HepG2 (cell line): ENCODE measurements at regions not wholly inside any gene's neighbourhood (a gene's known extent, or its start where the extent isn't known, plus 50 kb on each side); places are given as distances from the start of the nearest gene placed in this dataset.

ENCODE experiments used
- ATAC-seq: fragments of 200-7000 bp; cut with Tn5 transposase; 3 replicates; pipeline ENCODE4 v1.9.1; 2020; ENCODE audit warnings: mild to moderate bottlenecking, moderate library complexity
- BruUV-seq: library from RNA; stranded (reverse); fragments of 400-500 nt; replicated peaks from 2 replicates; lab custom pipeline; 2021; lab: Mats Ljungman, UMichigan
- CTCF ChIA-PET: fragments of 300-600 bp; formaldehyde crosslinking; extraction: SDS; loops from one replicate; lab custom pipeline; 2021; ENCODE audit warnings: low total read pairs, inconsistent platforms, low intra/inter-chr PET ratio; lab: Yijun Ruan, JAX
- POLR2A ChIA-PET: fragments of 350-600 bp; sonication (Branson Sonifier 250); formaldehyde crosslinking; loops from one replicate; lab custom pipeline; 2020; ENCODE audit warnings: antibody characterized with exemption, inconsistent platforms; lab: Yijun Ruan, JAX
- DNase-seq: peaks from one replicate; pipeline ENCODE4 v3.0.0-alpha.2; 2015; ENCODE audit warnings: low spot score
- FAIRE-seq: peaks from 3 replicates; lab custom pipeline; 2011; peaks lifted over from hg19 to GRCh38; lab: Jason Lieb, UNC
- H2AFZ ChIP-seq: one replicate; pipeline ENCODE4 v1.6.1; 2011; ENCODE audit warnings: low read length, inconsistent platforms
- H3K27ac ChIP-seq: fragments of 300-600 bp; 3 replicates; pipeline ENCODE4 v1.8.0; 2011; ENCODE audit warnings: mixed run types, mild to moderate bottlenecking, mixed read lengths, low read length, inconsistent platforms; ENCODE audit not compliant: insufficient read depth; ENCODE audit errors: extremely low read length
- H3K27me3 ChIP-seq, 2 experiments: fragments of 200-600 bp in 1 of 2; 2 replicates in 1 of 2; 3 replicates in 1 of 2; pipeline versions ENCODE4 v1.6.0 to v1.8.0; 2011; ENCODE audit warnings: low read length in 2 of 2, mild to moderate bottlenecking in 2 of 2, moderate library complexity in 2 of 2, inconsistent platforms in 1 of 2; ENCODE audit not compliant: insufficient read depth in 2 of 2, control insufficient read depth in 1 of 2
- H3K36me3 ChIP-seq, 2 experiments: fragments of 200-600 bp in 1 of 2; replicated peaks in 1 of 2; 2 replicates in 1 of 2; 3 replicates in 1 of 2; pipeline versions ENCODE4 v1.5.1 to v1.8.0; 2011; ENCODE audit warnings: low read length in 2 of 2, inconsistent platforms in 1 of 2; ENCODE audit not compliant: insufficient read depth in 2 of 2, control insufficient read depth in 1 of 2
- H3K4me1 ChIP-seq: 2 replicates; pipeline ENCODE4 v1.5.1; 2012; ENCODE audit warnings: low read length, inconsistent platforms; ENCODE audit not compliant: insufficient read depth
- H3K4me2 ChIP-seq: 2 replicates; pipeline ENCODE4 v1.6.0; 2011; ENCODE audit warnings: low read depth, low read length, inconsistent platforms
- H3K4me3 ChIP-seq, 3 experiments: fragments of 200-600 bp in 1 of 3; sonication (generic), shearing (Covaris generic) in 1 of 3; replicated peaks in 1 of 3; 2 replicates each; pipeline ENCODE4 v1.5.1; 2011 to 2016; ENCODE audit warnings: low read length in 3 of 3, inconsistent platforms in 2 of 3, low read depth in 2 of 3, mild to moderate bottlenecking in 2 of 3, control low read depth in 1 of 3, mixed read lengths in 1 of 3; ENCODE audit not compliant: insufficient read depth in 1 of 3
- H3K79me2 ChIP-seq: one replicate; pipeline ENCODE4 v1.6.1; 2011; ENCODE audit warnings: low read length, inconsistent platforms; ENCODE audit not compliant: insufficient read depth
- H3K9ac ChIP-seq: 2 replicates; pipeline ENCODE4 v1.6.0; 2011; ENCODE audit warnings: mild to moderate bottlenecking, low read depth, low read length, inconsistent platforms; ENCODE audit not compliant: insufficient read depth
- H3K9me3 ChIP-seq: 2 replicates; pipeline ENCODE4 v1.5.1; 2012; ENCODE audit warnings: mild to moderate bottlenecking, low read length
- H4K20me1 ChIP-seq: 2 replicates; pipeline ENCODE4 v1.6.0; 2011; ENCODE audit warnings: inconsistent platforms, mild to moderate bottlenecking, low read length, moderate library complexity; ENCODE audit not compliant: insufficient read depth
- AGO1 ChIP-seq: fragments of 200-400 bp; formaldehyde crosslinking; IDR thresholded peaks from 2 replicates; pipeline ENCODE4 v1.6.1; 2017; ENCODE audit warnings: mild to moderate bottlenecking, low read depth, low read length, moderate library complexity; ENCODE audit not compliant: poor library complexity, severe bottlenecking
- ARID2 ChIP-seq: sonication (generic); formaldehyde crosslinking; IDR thresholded peaks from 2 replicates; pipeline ENCODE4 v1.8.1; 2022; ENCODE audit warnings: mild to moderate bottlenecking, missing genetic modification reagents, borderline replicate concordance
- GATAD2A ChIP-seq: IDR thresholded peaks from 2 replicates; pipeline ENCODE4 v1.6.1; 2016
- KLF12 ChIP-seq: sonication (generic); formaldehyde crosslinking; IDR thresholded peaks from 2 replicates; pipeline ENCODE4 v1.4.0; 2020; ENCODE audit warnings: missing genetic modification reagents, borderline replicate concordance
- MTERF4 ChIP-seq: sonication (generic); formaldehyde crosslinking; IDR thresholded peaks from 2 replicates; pipeline ENCODE4 v1.8.0; 2023; ENCODE audit warnings: mild to moderate bottlenecking, missing genetic modification reagents
- PITX1 ChIP-seq: sonication (generic); formaldehyde crosslinking; IDR thresholded peaks from 2 replicates; pipeline ENCODE4 v1.5.1; 2020; ENCODE audit warnings: mild to moderate bottlenecking, missing genetic modification reagents
- RXRB ChIP-seq: IDR thresholded peaks from 2 replicates; pipeline ENCODE4 v1.6.1; 2016; ENCODE audit warnings: borderline replicate concordance, missing genetic modification reagents, missing compliant biosample characterization
- THAP8 ChIP-seq: sonication (generic); formaldehyde crosslinking; IDR thresholded peaks from 2 replicates; pipeline ENCODE4 v1.5.1; 2020; ENCODE audit warnings: missing genetic modification reagents, mild to moderate bottlenecking, borderline replicate concordance
- TRIM24 ChIP-seq: sonication (generic); formaldehyde crosslinking; IDR thresholded peaks from 2 replicates; pipeline ENCODE4 v1.8.0; 2022; ENCODE audit warnings: mild to moderate bottlenecking, missing genetic modification reagents
- ZEB1 ChIP-seq: IDR thresholded peaks from 2 replicates; pipeline ENCODE4 v1.6.1; 2012; ENCODE audit warnings: mild to moderate bottlenecking, low read depth, inconsistent platforms; ENCODE audit not compliant: insufficient replicate concordance
- ZNF468 ChIP-seq: sonication (generic); formaldehyde crosslinking; IDR thresholded peaks from 2 replicates; pipeline ENCODE4 v1.8.0; 2022; ENCODE audit warnings: mild to moderate bottlenecking, moderate library complexity, missing genetic modification reagents
- ZNF616 ChIP-seq: sonication (generic); formaldehyde crosslinking; IDR thresholded peaks from 2 replicates; pipeline ENCODE4 v1.5.0; 2020; ENCODE audit warnings: low read depth, mild to moderate bottlenecking, missing genetic modification reagents
- ZNF747 ChIP-seq: sonication (generic); formaldehyde crosslinking; IDR thresholded peaks from 2 replicates; pipeline ENCODE4 v1.8.1; 2023; ENCODE audit warnings: missing genetic modification reagents, mild to moderate bottlenecking, borderline replicate concordance
- WGBS: methylation state at CpG from one replicate; pipeline ENCODE4 v1.1.6; 2017; ENCODE audit warnings: low lambda C conversion rate; 5-methylcytosine and 5-hydroxymethylcytosine counted together
- in situ Hi-C: cut with HindIII; loops from 2 replicates; pipeline ENCODE4 v1.10.0; 2017; ENCODE audit warnings: low pct_unique_long_range_greater_than_20kb; ENCODE audit not compliant: extremely low pct_ligation_motif_present
- intact Hi-C: fragments of 100-400 bp; cut with micrococcal nuclease; formaldehyde crosslinking; loops from one replicate; pipeline ENCODE4 v1.10.0; 2022; ENCODE audit not compliant: unreplicated experiment

GRCh38 chr13:80012251-80012650 lies 328.7 kb downstream of the SPRY2 start:
- no peak for FAIRE-seq
- Histone ChIP-seq H4K20me1 (no peaks in the 10 kb centered on the region), H3K79me2 (no peaks in the 10 kb centered on the region), H3K36me3 (no peaks in the 10 kb centered on the region), H3K9ac (no peak overlapping the region), H3K4me2 (no peak overlapping the region), H2AFZ (no peak overlapping the region), H3K9me3 (no peaks in the 10 kb centered on the region), H3K4me1 (no peaks in the 10 kb centered on the region), H3K27me3 (no peaks in the 10 kb centered on the region), H3K27ac (no peak overlapping the region), H3K4me3 (no peak overlapping the region)
- intact Hi-C loops, result no loop called here
- TF ChIP-seq GATAD2A (CRISPR knock-in tag), result no peak
- ATAC-seq, result no peak
- in situ Hi-C loops, result no loop called here
- POLR2A ChIA-PET, result no interaction called here
- CTCF ChIA-PET, result no interaction called here
- no peak for DNase-seq
- WGBS, result 9% methylated on average over 1 of the region's 1 CpG
- no TSS peak for BruUV-seq

GRCh38 chr13:80011448-80012212 lies 329.3 kb downstream of the SPRY2 start:
- Histone ChIP-seq H3K9me3 (no peaks in the 10 kb centered on the region; the same call in 1 of the 2 replicates), H4K20me1 (no peaks in the 10 kb centered on the region), H3K9ac (no peak overlapping the region), H3K4me3 (no peak overlapping the region), H3K4me1 (no peaks in the 10 kb centered on the region), H3K36me3 (no peaks in the 10 kb centered on the region), H3K27ac (no peak overlapping the region), H2AFZ (no peak overlapping the region), H3K4me2 (no peak overlapping the region), H3K79me2 (no peaks in the 10 kb centered on the region), H3K27me3 (no peaks in the 10 kb centered on the region)
- in situ Hi-C loops, result no loop called here
- DNase-seq (no peak), ATAC-seq (no peak), FAIRE-seq (no peak)
- POLR2A ChIA-PET, result no interaction called here
- intact Hi-C loops, result no loop called here
- 24% methylated on average over 5 of the region's 5 CpGs for WGBS
- BruUV-seq, result no TSS peak
- CTCF ChIA-PET, result no interaction called here
- TF ChIP-seq MTERF4 (CRISPR knock-in tag), result no peak
- no peak for TF ChIP-seq THAP8 (CRISPR knock-in tag)
- TF ChIP-seq KLF12, result no peak
- no peak for TF ChIP-seq ZNF616 (CRISPR knock-in tag)
- TF ChIP-seq PITX1, result no peak
- TF ChIP-seq ZEB1, result no peak
- no peak for TF ChIP-seq ZNF468 (CRISPR knock-in tag)
- TF ChIP-seq TRIM24 (CRISPR knock-in tag), result no peak
- TF ChIP-seq AGO1, result no peak
- no peak for TF ChIP-seq RXRB (CRISPR knock-in tag)
- TF ChIP-seq ZNF747, result no peak
- no peak for TF ChIP-seq ARID2
